ENCODE measurements at regions not wholly inside any gene's neighbourhood (a gene's known extent, or its start where the extent isn't known, plus 50 kb on each side); places are given as distances from the start of the nearest gene placed in this dataset.

DNA sequence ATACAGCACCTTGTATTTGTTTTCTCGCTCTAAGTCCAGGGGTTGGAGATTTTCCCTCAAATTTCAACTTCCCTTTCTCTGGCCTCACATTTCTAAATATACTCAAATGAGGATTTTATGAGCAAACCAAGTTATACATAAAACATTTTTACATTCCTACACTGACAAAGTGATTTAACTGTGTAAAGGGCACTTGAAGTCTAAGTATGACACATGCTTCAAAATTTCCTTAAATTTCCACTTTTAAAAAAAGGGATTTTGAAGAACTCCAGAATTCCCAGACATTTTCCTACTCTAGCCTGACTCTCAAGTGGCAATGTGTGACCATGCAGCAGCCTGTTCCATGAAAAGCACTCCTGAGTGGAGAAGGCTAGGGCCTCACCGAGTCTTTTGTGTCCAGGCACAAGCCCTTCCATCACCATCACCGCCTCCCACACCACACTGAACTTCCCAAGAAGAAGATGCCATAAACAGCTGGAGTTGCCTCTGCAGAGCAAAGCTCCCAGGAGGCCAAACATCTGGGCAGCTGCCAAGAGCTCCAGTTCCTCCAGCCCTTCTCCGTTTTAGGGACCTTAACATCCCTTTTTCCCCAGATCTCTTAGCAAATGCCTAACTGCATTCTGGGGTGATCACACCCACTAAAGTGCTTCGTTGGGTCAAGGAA lies 68.9 kb downstream of the NCR2 start:
- no peak for DNase-seq (ENCODE audit: low read depth)

- no peak for DNase-seq (ENCODE audit: low read depth)
Observed at GRCh38 chr6:41405941-41406727, 70.7 kb downstream of the NCR2 start.

GRCh38 chr6:41406728-41407489 lies 71.5 kb downstream of the NCR2 start:
- no peak for DNase-seq (ENCODE audit: low read depth)

DNA sequence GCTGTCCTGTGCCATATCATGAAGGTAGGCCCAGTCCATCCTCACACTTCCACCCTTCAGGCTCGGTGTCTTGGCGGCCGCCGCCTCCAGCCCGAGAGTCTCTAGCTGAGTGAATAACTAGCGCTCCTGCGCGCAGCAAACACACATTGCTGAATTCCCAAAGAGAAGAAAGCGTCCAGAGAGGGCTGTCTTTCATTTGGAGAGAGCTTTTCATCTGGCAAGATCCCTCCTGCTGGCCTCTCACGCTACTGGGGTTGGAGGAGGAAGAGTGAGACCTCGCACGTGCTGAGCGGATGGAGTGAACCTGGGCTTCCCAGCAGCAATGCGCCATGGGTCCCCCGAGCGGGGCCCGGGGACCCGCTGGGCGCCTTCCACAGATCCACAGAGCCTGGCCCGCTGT lies 73.2 kb downstream of the NCR2 start:
- no peak for DNase-seq (ENCODE audit: low read depth)

GRCh38 chr6:41408982-41409381 lies 73.6 kb downstream of the NCR2 start:
- no peak for DNase-seq (ENCODE audit: low read depth)

- DNase-seq (ENCODE audit: low read depth): no peak
Observed at GRCh38 chr6:41409489-41409888, 74.1 kb downstream of the NCR2 start.

DNA sequence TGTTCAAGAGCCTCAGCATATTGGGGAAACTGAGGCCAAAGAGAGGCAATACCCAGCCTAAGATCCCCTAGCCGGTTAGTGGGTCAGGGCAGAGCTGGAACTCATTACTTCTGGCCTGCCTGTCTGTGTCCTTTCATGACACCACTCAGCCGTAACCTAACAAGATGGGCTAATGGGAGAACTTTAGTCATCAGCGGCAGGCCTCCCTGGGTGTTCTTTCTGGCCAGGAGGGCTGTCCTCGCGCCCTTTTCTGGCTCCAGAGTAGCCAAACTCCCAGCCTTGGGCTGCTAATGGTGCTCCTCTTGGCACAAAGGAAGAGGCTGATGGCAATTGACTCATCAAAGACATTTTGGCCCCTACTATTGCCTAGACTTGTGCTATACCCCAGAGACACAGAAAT lies 76.6 kb downstream of the NCR2 start:
- no peak for DNase-seq (ENCODE audit: low read depth)

GRCh38 chr6:41413250-41413649 lies 77.8 kb downstream of the NCR2 start:
- no peak for DNase-seq (ENCODE audit: low read depth)

DNA sequence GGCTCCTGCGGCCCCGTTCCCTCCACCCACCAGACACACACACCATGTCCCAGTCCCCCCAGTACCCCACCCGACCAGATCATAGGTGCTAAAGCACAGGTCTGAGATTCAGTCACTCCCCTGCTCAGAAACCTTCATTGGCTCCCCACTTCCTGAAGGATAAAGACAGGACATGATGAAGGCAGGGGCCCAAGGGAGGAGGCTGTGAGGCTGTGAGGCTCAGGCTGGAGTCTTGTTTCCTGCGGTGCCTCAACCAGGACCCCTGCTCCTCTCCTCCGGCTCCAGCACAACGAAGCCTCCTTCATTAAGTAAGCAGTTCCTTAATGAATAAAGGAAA lies 81.1 kb downstream of the NCR2 start:
- DNase-seq (ENCODE audit: low read depth): no peak

DNA sequence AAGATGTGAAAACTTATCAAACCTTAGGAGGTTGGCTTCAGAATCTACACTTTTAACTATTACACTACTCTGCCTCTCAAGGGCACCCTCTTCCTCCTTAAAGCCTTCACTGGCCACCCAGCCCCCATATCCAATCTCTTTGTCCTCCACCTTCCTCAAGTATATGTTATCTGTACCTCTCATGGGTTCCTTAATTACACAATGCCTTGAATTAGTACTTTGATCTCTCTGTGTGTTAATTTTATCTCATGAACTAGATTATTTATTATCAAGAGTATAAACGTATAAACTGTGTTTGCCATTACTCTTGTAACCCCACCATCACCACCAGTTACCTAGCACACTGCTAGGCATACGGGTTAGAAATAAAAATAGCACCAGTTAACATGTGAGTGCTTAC lies 83.3 kb downstream of the NCR2 start:
- DNase-seq (ENCODE audit: low read depth): no peak

DNA sequence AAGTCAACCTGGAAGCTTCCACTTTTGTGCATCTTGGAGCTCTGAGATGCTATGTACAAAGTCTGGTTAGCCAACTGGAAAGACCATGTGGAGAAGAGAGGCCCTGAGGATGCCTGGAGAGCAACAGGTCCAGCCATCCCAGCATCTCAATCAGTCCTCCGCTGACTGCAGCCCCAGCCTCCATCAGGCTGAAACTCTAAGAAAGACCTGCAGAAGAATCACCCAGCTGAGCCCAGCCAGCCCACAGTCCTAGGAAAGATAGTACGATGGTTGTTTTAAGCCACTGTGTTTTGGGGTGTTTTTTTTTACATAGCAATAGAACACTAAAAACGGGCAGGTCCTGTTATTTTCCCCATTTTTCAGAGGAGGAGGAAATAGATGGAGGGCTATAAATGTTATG lies 84.0 kb downstream of the NCR2 start:
- no peak for DNase-seq (ENCODE audit: low read depth)

- no peak for DNase-seq (ENCODE audit: low read depth)
Observed at GRCh38 chr6:41420186-41420585, 84.8 kb downstream of the NCR2 start.

DNA sequence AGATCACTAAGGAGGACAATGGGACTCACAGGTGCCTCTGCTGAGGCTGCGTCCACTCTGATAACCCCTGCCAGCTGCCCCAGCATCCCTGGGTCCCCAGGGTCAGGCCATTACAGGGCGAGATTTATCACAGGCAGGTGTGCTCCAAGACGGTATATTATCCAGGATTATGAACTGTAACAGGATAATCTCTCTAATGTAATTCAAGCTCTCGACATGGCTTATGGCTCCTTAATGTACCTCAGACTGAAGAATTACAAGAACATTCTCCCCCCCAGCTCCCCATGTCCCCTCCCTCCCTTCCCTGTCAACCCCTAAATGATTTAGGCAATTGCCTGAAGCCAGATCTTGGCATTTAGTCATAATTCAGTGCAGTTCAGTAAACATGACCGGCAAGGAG lies 86.8 kb downstream of the NCR2 start:
- DNase-seq (ENCODE audit: low read depth): no peak

GRCh38 chr6:41423002-41423401 lies 87.6 kb downstream of the NCR2 start:
- no peak for DNase-seq (ENCODE audit: low read depth)

GRCh38 chr6:41424370-41425058 lies 89.1 kb downstream of the NCR2 start:
- peak; percentile 72 for DNase-seq (ENCODE audit: low read depth)

DNA sequence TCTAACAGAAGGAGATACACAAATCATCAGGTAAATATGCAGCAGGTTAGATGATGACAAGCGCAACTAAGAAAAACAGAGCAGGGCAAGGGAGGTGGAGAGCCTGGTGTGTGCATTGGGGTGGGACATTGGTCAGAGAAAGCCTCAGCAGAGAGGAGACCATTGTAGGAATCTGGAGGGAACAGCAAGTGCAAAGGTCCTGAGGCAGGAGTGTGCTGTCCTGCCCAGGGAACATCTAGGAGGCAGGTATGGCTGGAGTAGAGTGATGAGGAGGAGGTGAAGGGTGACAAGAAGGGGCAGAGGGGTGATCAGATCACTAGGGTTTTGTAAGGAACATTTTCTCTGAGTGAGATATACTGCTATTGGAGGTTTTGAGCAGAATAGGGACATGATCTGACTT lies 90.1 kb downstream of the NCR2 start:
- no peak for DNase-seq (ENCODE audit: low read depth)

DNA sequence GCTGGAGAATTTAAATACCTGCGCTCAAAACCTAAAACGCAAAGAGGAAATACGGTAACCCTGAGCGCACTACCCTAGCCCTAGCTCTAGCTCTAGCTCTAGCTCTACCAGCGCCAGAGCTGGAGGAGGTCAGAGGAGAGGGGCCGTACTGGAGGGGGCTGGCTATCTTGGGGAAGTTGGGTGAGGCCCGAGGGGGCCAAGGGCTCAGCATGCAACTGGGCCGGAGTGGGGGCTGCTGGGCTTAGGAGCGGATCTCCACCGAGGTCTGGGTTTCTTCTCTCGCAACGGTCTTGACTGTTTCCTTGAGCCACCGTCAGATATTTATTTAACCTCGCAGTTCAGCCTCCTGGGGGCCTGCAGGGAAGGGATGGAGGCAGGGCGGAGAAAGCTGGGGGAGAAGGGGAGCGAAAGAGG lies 91.0 kb downstream of the NCR2 start:
- no peak for DNase-seq (ENCODE audit: low read depth)

GRCh38 chr6:41426888-41427641 lies 91.7 kb downstream of the NCR2 start:
- DNase-seq (ENCODE audit: low read depth): no peak

DNA sequence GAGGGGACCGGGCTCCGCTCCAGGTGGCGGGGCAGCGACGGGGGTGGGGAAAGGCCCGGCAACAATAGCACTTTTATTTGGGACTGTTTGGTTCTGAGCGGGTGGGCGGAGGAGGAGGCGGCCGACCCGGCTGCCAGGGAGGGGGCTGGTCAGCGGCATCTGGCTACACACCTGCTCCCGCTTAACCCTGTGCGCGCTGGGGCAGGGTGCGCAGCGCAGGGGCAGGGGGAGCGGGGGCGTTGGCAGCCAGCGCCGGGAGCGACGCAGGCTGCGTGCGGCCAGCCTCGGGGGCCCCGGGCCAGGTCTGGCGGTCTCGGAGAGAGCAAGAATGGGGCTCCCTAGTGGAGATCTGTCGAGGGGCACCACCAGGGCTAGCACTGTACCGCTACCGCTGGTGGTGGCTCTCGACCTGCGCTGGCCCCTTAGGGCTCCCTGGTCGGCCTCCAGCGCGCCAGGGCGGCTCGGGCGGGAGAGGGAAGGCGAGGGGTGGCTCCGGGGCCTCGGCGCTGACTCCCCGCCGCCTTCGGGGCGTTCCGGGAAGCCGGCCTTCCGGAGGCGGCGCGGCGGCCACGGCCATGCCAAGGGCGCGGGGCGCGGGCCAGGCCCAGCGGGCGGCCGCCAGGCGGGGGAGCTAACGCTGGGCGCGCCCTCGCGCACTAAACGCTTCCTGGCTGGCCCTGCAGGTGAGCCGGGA lies 92.4 kb downstream of the NCR2 start:
- DNase-seq (ENCODE audit: low read depth): no peak

DNA sequence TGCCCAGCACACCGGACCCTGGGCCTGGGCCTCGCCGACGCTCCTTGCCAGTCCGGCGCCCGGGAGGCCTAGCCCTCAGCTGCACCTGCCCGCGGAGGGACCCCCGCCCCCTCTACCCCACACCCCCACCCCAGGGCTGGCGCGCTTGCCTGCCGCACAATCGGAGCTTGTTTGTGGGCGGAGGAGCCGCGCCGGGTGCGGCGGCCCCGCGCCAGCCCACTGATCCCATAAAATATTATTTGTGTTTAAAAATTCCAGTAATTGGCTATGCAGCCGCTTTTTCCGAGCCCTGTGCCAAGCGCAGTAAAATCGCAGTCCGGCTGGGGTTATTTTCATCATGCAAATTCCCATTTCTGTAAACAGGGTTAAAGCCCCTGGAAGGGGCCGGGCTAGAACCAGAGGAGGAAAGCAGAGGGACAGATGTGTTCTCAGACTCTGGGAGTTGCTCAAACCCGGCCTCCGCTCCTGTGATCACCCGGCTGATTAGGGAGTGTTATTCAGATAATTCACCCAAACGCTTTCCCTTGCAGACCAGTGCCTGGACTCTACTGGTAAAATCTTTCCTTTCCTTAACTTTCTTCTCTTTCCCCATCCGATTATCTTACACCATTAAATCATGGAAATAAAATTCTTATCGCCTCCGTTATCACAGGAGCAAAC lies 93.1 kb downstream of the NCR2 start:
- DNase-seq (ENCODE audit: low read depth): no peak

GRCh38 chr6:41428996-41429421 lies 93.6 kb downstream of the NCR2 start:
- DNase-seq (ENCODE audit: low read depth): no peak
